GM10266 (cell line): ENCODE measurements at regions not wholly inside any gene's neighbourhood (a gene's known extent, or its start where the extent isn't known, plus 50 kb on each side); places are given as distances from the start of the nearest gene placed in this dataset.

Experiments used
- DNase-seq: peaks from one replicate; pipeline ENCODE4 v3.0.0; 2012; ENCODE audit errors: extremely low spot score
- CTCF ChIP-seq: IDR thresholded peaks from 2 replicates; pipeline ENCODE4 v1.5.1; 2012; ENCODE audit warnings: mild to moderate bottlenecking, low read depth; ENCODE audit not compliant: control insufficient read depth, insufficient read depth; ENCODE audit errors: missing control alignments

- DNase-seq, result no peak
- no peak for TF ChIP-seq CTCF
Measured at GRCh38 chrY:14139521-14139920, 83.5 kb downstream of the VCY1B start.

- DNase-seq, result no peak
- no peak for TF ChIP-seq CTCF
Measured at GRCh38 chrY:14145614-14146013, 89.6 kb downstream of the VCY1B start.

- DNase-seq, result no peak
- no peak for TF ChIP-seq CTCF
Measured at GRCh38 chrY:14182776-14183175, 126.7 kb downstream of the VCY1B start.

GRCh38 chrY:14222014-14222413 is 166.0 kb downstream of the VCY1B start:
- TF ChIP-seq CTCF, result no peak
- no peak for DNase-seq

GRCh38 chrY:14231703-14232102 is 175.7 kb downstream of the VCY1B start:
- no peak for DNase-seq
- no peak for TF ChIP-seq CTCF

- TF ChIP-seq CTCF, result no peak
- DNase-seq, result no peak
Measured at GRCh38 chrY:14235070-14235469, 179.0 kb downstream of the VCY1B start.

GRCh38 chrY:14238277-14238676 is 182.2 kb downstream of the VCY1B start:
- TF ChIP-seq CTCF, result no peak
- no peak for DNase-seq
